ENCODE measurements at regions not wholly inside any gene's neighbourhood (a gene's known extent, or its start where the extent isn't known, plus 50 kb on each side); places are given as distances from the start of the nearest gene placed in this dataset.

GRCh38 chr2:146547236-146547635 lies 1297.6 kb upstream of the ACVR2A start:
- H3K27ac Mint-ChIP-seq = no peak overlapping the region
- H3K27me3 Mint-ChIP-seq = no peaks in the 10 kb centered on the region
- CTCF ChIA-PET = no interaction called here
- H3K9me3 ChIP-seq (ENCODE audit: control insufficient read depth in 1 of 2, insufficient read depth in 1 of 2, low read length in 2 of 2) = no peaks in the 10 kb centered on the region
- H3K36me3 Mint-ChIP-seq (ENCODE audit: low read depth) = no peaks in the 10 kb centered on the region
- DNase-seq = no peak
- POLR2A ChIA-PET = no interaction called here
- no peak for ATAC-seq (ENCODE audit: poor library complexity)
- H3K36me3 ChIP-seq (ENCODE audit: insufficient read depth, low read length) = no peaks in the 10 kb centered on the region
- H3K9me3 Mint-ChIP-seq = peaks cover 3% of the 10 kb centered on the region
- H3K4me3 Mint-ChIP-seq = no peak overlapping the region
- no peak for TF ChIP-seq CTCF (IDR thresholded peaks at IDR 0.05)
- H3K4me3 ChIP-seq (ENCODE audit: low read length) = no peak overlapping the region
- no peaks in the 10 kb centered on the region for H3K4me1 ChIP-seq (ENCODE audit: insufficient read depth, low read length)
- H3K27ac ChIP-seq (ENCODE audit: low read depth in 1 of 2, low read length in 2 of 2) = no peak overlapping the region
- no peaks in the 10 kb centered on the region for H3K27me3 ChIP-seq (ENCODE audit: control insufficient read depth in 1 of 2, insufficient read depth in 2 of 2, low read length in 2 of 2)
- H3K4me1 Mint-ChIP-seq (ENCODE audit: low read depth) = no peaks in the 10 kb centered on the region
- intact Hi-C loops (cut with DNase I, micrococcal nuclease) = no loop called here

- Mint-ChIP-seq H3K27me3 (no peaks in the 10 kb centered on the region), H3K9me3 (peaks cover 3% of the 10 kb centered on the region), H3K4me1 (ENCODE audit: low read depth) (no peaks in the 10 kb centered on the region), H3K36me3 (ENCODE audit: low read depth) (no peaks in the 10 kb centered on the region), H3K27ac (no peak overlapping the region), H3K4me3 (no peak overlapping the region)
- no peaks in the 10 kb centered on the region for H3K4me1 ChIP-seq (ENCODE audit: insufficient read depth, low read length)
- H3K9me3 ChIP-seq (ENCODE audit: control insufficient read depth in 1 of 2, insufficient read depth in 1 of 2, low read length in 2 of 2) = no peaks in the 10 kb centered on the region
- POLR2A ChIA-PET = no interaction called here
- H3K4me3 ChIP-seq (ENCODE audit: low read length) = no peak overlapping the region
- no peaks in the 10 kb centered on the region for H3K27me3 ChIP-seq (ENCODE audit: control insufficient read depth in 1 of 2, insufficient read depth in 2 of 2, low read length in 2 of 2)
- ATAC-seq (ENCODE audit: poor library complexity) = no peak
- H3K27ac ChIP-seq (ENCODE audit: low read depth in 1 of 2, low read length in 2 of 2) = no peak overlapping the region
- CTCF ChIA-PET = no interaction called here
- TF ChIP-seq CTCF (IDR thresholded peaks at IDR 0.05) = no peak
- intact Hi-C loops (cut with DNase I, micrococcal nuclease) = no loop called here
- DNase-seq = no peak
- H3K36me3 ChIP-seq (ENCODE audit: insufficient read depth, low read length) = no peaks in the 10 kb centered on the region
These were observed 1300.1 kb upstream of the ACVR2A start for GRCh38 chr2:146544701-146545100.

- Histone ChIP-seq H3K36me3 (ENCODE audit: insufficient read depth, low read length) (no peaks in the 10 kb centered on the region), H3K27ac (ENCODE audit: low read depth in 1 of 2, low read length in 2 of 2) (no peak overlapping the region), H3K4me1 (ENCODE audit: insufficient read depth, low read length) (no peaks in the 10 kb centered on the region), H3K27me3 (ENCODE audit: control insufficient read depth in 1 of 2, insufficient read depth in 2 of 2, low read length in 2 of 2) (no peaks in the 10 kb centered on the region), H3K9me3 (ENCODE audit: control insufficient read depth in 1 of 2, insufficient read depth in 1 of 2, low read length in 2 of 2) (peaks cover 0 to 3% of the 10 kb centered on the region in 2 experiments), H3K4me3 (ENCODE audit: low read length) (no peak overlapping the region)
- ATAC-seq (ENCODE audit: poor library complexity) = no peak
- TF ChIP-seq CTCF (IDR thresholded peaks at IDR 0.05) = no peak
- intact Hi-C loops (cut with DNase I, micrococcal nuclease) = no loop called here
- H3K4me3 Mint-ChIP-seq = no peak overlapping the region
- POLR2A ChIA-PET = no interaction called here
- H3K4me1 Mint-ChIP-seq (ENCODE audit: low read depth) = no peaks in the 10 kb centered on the region
- H3K9me3 Mint-ChIP-seq = peaks cover 3% of the 10 kb centered on the region
- no peak overlapping the region for H3K27ac Mint-ChIP-seq
- no peak for DNase-seq
- H3K36me3 Mint-ChIP-seq (ENCODE audit: low read depth) = no peaks in the 10 kb centered on the region
- CTCF ChIA-PET = no interaction called here
- H3K27me3 Mint-ChIP-seq = no peaks in the 10 kb centered on the region
These were observed 1302.9 kb upstream of the ACVR2A start for GRCh38 chr2:146541896-146542295.
